MCF 10A (cell line): ENCODE measurements at regions not wholly inside any gene's neighbourhood (a gene's known extent, or its start where the extent isn't known, plus 50 kb on each side); places are given as distances from the start of the nearest gene placed in this dataset.

Experiments
- BruUV-seq: library from RNA; stranded (reverse); fragments of 400-500 nt; replicated peaks from 2 replicates; lab custom pipeline; 2021; lab: Mats Ljungman, UMichigan
- CTCF ChIA-PET: fragments of 300-600 bp; sonication (Branson Sonifier 250); formaldehyde crosslinking; extraction: SDS; loops from one replicate; lab custom pipeline; 2021; ENCODE audit warnings: antibody characterized with exemption, inconsistent platforms; lab: Yijun Ruan, JAX
- POLR2A ChIA-PET: fragments of 300-600, 350-650 bp; sonication (Branson Sonifier 250); formaldehyde crosslinking; extraction: SDS; loops from one replicate; lab custom pipeline; 2020; ENCODE audit warnings: antibody characterized with exemption, inconsistent platforms; lab: Yijun Ruan, JAX
- DNase-seq: peaks from one replicate; pipeline ENCODE4 v3.0.0-alpha.2; 2018; ENCODE audit not compliant: unreplicated experiment
- H3K27ac Mint-ChIP-seq: one replicate; pipeline ENCODE4 v1.8.0; 2022; ENCODE audit warnings: mild to moderate bottlenecking, low read depth, mixed read lengths; ENCODE audit not compliant: unreplicated experiment
- H3K27me3 Mint-ChIP-seq: one replicate; pipeline ENCODE4 v1.8.0; 2022; ENCODE audit warnings: mixed read lengths; ENCODE audit not compliant: insufficient read depth, unreplicated experiment
- H3K36me3 Mint-ChIP-seq: one replicate; pipeline ENCODE4 v1.8.0; 2022; ENCODE audit warnings: mild to moderate bottlenecking, moderate library complexity, mixed read lengths; ENCODE audit not compliant: insufficient read depth, unreplicated experiment
- H3K4me1 Mint-ChIP-seq: one replicate; pipeline ENCODE4 v1.8.0; 2022; ENCODE audit warnings: mixed read lengths; ENCODE audit not compliant: insufficient read depth, unreplicated experiment
- H3K4me3 Mint-ChIP-seq: one replicate; pipeline ENCODE4 v1.8.0; 2022; ENCODE audit warnings: mild to moderate bottlenecking, moderate library complexity, mixed read lengths; ENCODE audit not compliant: unreplicated experiment
- H3K9me3 Mint-ChIP-seq: one replicate; pipeline ENCODE4 v1.8.0; 2022; ENCODE audit warnings: mixed read lengths; ENCODE audit not compliant: unreplicated experiment
- CTCF ChIP-seq: fragments of 200-600 bp; IDR thresholded peaks from one replicate; pipeline ENCODE4 v1.8.0; 2022; ENCODE audit warnings: antibody characterized with exemption, mild to moderate bottlenecking; ENCODE audit not compliant: unreplicated experiment
- intact Hi-C: fragments of 100-400 bp; cut with micrococcal nuclease; formaldehyde crosslinking; loops from 2 replicates; pipeline ENCODE4 v1.14.1; 2022

GRCh38 chr5:68381060-68381459 is 165.5 kb downstream of the PIK3R1 start:
- Mint-ChIP-seq H3K4me3 (no peak overlapping the region), H3K27me3 (no peaks in the 10 kb centered on the region), H3K9me3 (no peaks in the 10 kb centered on the region), H3K36me3 (no peaks in the 10 kb centered on the region), H3K27ac (no peak overlapping the region), H3K4me1 (peaks cover 15% of the 10 kb centered on the region)
- intact Hi-C loops: no loop called here
- ChIA-PET CTCF (no interaction called here), POLR2A (interaction anchor here (0.7 kb wide), 1 partner anchor 64 kb away, joined by 3 read pairs; no protein-coding TSS in a partner anchor)
- DNase-seq: no peak
- no peak for TF ChIP-seq CTCF
- BruUV-seq: no TSS peak

- POLR2A ChIA-PET: interaction anchor here (0.7 kb wide), 1 partner anchor 63 kb away, joined by 3 read pairs; no protein-coding TSS in a partner anchor
- no peak overlapping the region for H3K27ac Mint-ChIP-seq
Observed at GRCh38 chr5:68381909-68382308, 166.4 kb downstream of the PIK3R1 start.

GRCh38 chr5:68382640-68383039 is 167.1 kb downstream of the PIK3R1 start:
- DNase-seq: no peak
- POLR2A ChIA-PET: no interaction called here
- Mint-ChIP-seq H3K27me3 (no peaks in the 10 kb centered on the region), H3K36me3 (no peaks in the 10 kb centered on the region), H3K9me3 (no peaks in the 10 kb centered on the region), H3K4me1 (peaks cover 6% of the 10 kb centered on the region), H3K4me3 (no peak overlapping the region), H3K27ac (no peak overlapping the region)
- CTCF ChIA-PET: interaction anchor here (0.6 kb wide), 1 partner anchor 82 kb away, joined by 3 read pairs; no protein-coding TSS in a partner anchor
- BruUV-seq: no TSS peak
- intact Hi-C loops: no loop called here
- TF ChIP-seq CTCF: no peak

More at GRCh38 chr5:68381909-68382308, 166.4 kb downstream of the PIK3R1 start:
- H3K9me3 Mint-ChIP-seq: no peaks in the 10 kb centered on the region
- no TSS peak for BruUV-seq
- CTCF ChIA-PET: interaction anchor here (0.6 kb wide), 1 partner anchor 83 kb away, joined by 3 read pairs; no protein-coding TSS in a partner anchor
- intact Hi-C loops: no loop called here
- peaks cover 9% of the 10 kb centered on the region for H3K4me1 Mint-ChIP-seq
- H3K27me3 Mint-ChIP-seq: no peaks in the 10 kb centered on the region
- no peaks in the 10 kb centered on the region for H3K36me3 Mint-ChIP-seq
- H3K4me3 Mint-ChIP-seq: no peak overlapping the region
- DNase-seq: no peak
- no peak for TF ChIP-seq CTCF

GRCh38 chr5:68383888-68384310 is 168.3 kb downstream of the PIK3R1 start:
- POLR2A ChIA-PET: interaction anchor here (0.6 to 1.5 kb wide), 4 partner anchors 25 to 380 kb away, joined by 3 to 6 read pairs (median 4); no protein-coding TSS in a partner anchor
- Mint-ChIP-seq H3K4me1 (peaks cover 6% of the 10 kb centered on the region), H3K4me3 (no peak overlapping the region), H3K36me3 (no peaks in the 10 kb centered on the region), H3K27ac (no peak overlapping the region), H3K27me3 (no peaks in the 10 kb centered on the region), H3K9me3 (no peaks in the 10 kb centered on the region)
- no peak for DNase-seq
- BruUV-seq: no TSS peak
- CTCF ChIA-PET: interaction anchor here (0.6 to 1.5 kb wide), 2 partner anchors 42 to 52 kb away, joined by 3 to 4 read pairs; no protein-coding TSS in a partner anchor
- TF ChIP-seq CTCF: no peak
- intact Hi-C loops: no loop called here
